Smooth muscle cell (in vitro differentiated cells): ENCODE measurements at regions not wholly inside any gene's neighbourhood (a gene's known extent, or its start where the extent isn't known, plus 50 kb on each side); places are given as distances from the start of the nearest gene placed in this dataset.

Source experiments
- DNase-seq: peaks from one replicate; lab custom pipeline; 2025; ENCODE audit not compliant: unreplicated experiment; lab: John Stamatoyannopoulos, UW
- H2AFZ ChIP-seq: fragments of 200-600 bp; sonication (generic); 2 replicates; pipeline ENCODE4 v1.6.0; 2016; ENCODE audit warnings: antibody characterized with exemption, low read depth, mild to moderate bottlenecking
- H3F3A ChIP-seq: fragments of 200-600 bp; sonication (generic); 2 replicates; pipeline ENCODE4 v1.6.0; 2017; ENCODE audit warnings: antibody characterized with exemption, low read depth
- H3K27ac ChIP-seq: fragments of 200-600 bp; sonication (generic); 2 replicates; pipeline ENCODE4 v1.5.1; 2016; ENCODE audit warnings: low read depth, mild to moderate bottlenecking
- H3K27me3 ChIP-seq: fragments of 200-600 bp; sonication (generic); 2 replicates; pipeline ENCODE4 v1.6.1; 2016; ENCODE audit warnings: low read depth, mild to moderate bottlenecking
- H3K36me3 ChIP-seq: fragments of 200-600 bp; sonication (generic); 2 replicates; pipeline ENCODE4 v1.5.1; 2016; ENCODE audit warnings: low read depth
- H3K4me1 ChIP-seq: fragments of 200-600 bp; sonication (generic); 2 replicates; pipeline ENCODE4 v1.5.1; 2016; ENCODE audit warnings: low read depth
- H3K4me2 ChIP-seq: fragments of 200-600 bp; sonication (generic); 2 replicates; pipeline ENCODE4 v1.6.0; 2016; ENCODE audit warnings: mild to moderate bottlenecking
- H3K4me3 ChIP-seq: fragments of 200-600 bp; sonication (generic); 2 replicates; pipeline ENCODE4 v1.5.1; 2016; ENCODE audit warnings: mild to moderate bottlenecking
- H3K79me2 ChIP-seq: fragments of 200-600 bp; sonication (generic); 2 replicates; pipeline ENCODE4 v1.6.0; 2016; ENCODE audit warnings: low read depth, mild to moderate bottlenecking
- H3K9ac ChIP-seq: fragments of 200-600 bp; sonication (generic); 2 replicates; pipeline ENCODE4 v1.6.0; 2016; ENCODE audit warnings: low read depth
- H3K9me3 ChIP-seq: fragments of 200-600 bp; sonication (generic); replicated peaks from 2 replicates; pipeline ENCODE4 v1.5.1; 2016; ENCODE audit warnings: low read depth
- H4K20me1 ChIP-seq: fragments of 200-600 bp; sonication (generic); 2 replicates; pipeline ENCODE4 v1.6.0; 2016; ENCODE audit warnings: low read depth
- CTCF ChIP-seq: fragments of 200-600 bp; sonication (generic); IDR thresholded peaks from 2 replicates; pipeline ENCODE4 v1.5.1; 2017; ENCODE audit warnings: borderline replicate concordance, mild to moderate bottlenecking, antibody characterized with exemption; ENCODE audit not compliant: insufficient read depth, poor library complexity, severe bottlenecking
- WGBS: methylation state at CpG from one replicate; pipeline ENCODE4 v1.1.7; 2016; ENCODE audit warnings: low lambda C conversion rate; 5-methylcytosine and 5-hydroxymethylcytosine counted together

DNA sequence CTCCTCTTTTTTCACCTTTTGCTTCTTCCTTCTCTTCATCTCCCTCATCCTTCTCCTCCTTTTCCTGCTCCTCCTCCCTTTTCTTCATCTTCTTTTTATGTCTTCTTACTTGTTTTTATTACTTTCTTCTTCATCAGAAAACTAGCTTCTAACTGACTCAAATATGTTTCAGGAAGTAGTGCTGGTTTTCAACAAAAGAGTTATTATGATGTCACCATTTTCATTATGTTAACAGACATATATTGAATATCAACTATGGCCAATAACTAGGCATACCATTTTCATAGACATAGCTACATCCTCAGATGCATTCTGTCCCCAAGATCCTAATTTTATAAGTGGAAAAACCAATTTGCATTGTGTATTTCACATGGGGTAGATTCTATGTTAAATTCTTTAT lies 252.9 kb upstream of the PAPPA start:
- H3K79me2 ChIP-seq: no peaks in the 10 kb centered on the region
- DNase-seq: no peak
- no peaks in the 10 kb centered on the region for H3K4me1 ChIP-seq
- no peaks in the 10 kb centered on the region for H3K36me3 ChIP-seq
- no peak overlapping the region for H3K4me2 ChIP-seq
- H3K9me3 ChIP-seq: no peaks in the 10 kb centered on the region
- TF ChIP-seq CTCF: no peak
- no peak overlapping the region for H3K4me3 ChIP-seq
- no peak overlapping the region for H3K9ac ChIP-seq
- no peaks in the 10 kb centered on the region for H3K27me3 ChIP-seq
- no peaks in the 10 kb centered on the region for H4K20me1 ChIP-seq
- no peak overlapping the region for H3K27ac ChIP-seq
- no peak overlapping the region for H2AFZ ChIP-seq
- H3F3A ChIP-seq: no peaks in the 10 kb centered on the region

DNA sequence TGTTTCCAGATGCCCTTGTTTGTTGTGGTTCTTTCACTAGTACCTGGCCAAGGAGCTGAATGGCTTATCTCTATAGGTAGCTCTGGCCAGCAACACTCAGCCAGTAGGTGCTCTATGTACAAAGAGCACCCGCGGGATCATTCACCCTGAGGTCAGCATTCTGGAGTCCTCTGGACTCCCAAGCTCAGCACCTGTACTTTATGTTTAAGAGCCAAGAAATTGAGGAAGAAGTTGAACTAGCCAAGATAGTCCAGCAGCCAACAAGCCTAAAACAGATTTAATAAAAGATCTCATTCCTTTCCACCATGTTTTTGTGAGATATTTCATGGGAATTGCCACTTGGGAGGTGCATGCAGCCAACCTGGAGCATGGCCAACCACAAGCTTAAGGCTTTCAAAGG lies 242.6 kb upstream of the PAPPA start:
- Histone ChIP-seq H3K4me2 (no peak overlapping the region), H3K79me2 (no peaks in the 10 kb centered on the region), H2AFZ (no peak overlapping the region), H3F3A (no peaks in the 10 kb centered on the region), H4K20me1 (no peaks in the 10 kb centered on the region), H3K4me1 (no peaks in the 10 kb centered on the region), H3K36me3 (no peaks in the 10 kb centered on the region), H3K4me3 (no peak overlapping the region), H3K9ac (no peak overlapping the region), H3K9me3 (no peaks in the 10 kb centered on the region), H3K27me3 (no peaks in the 10 kb centered on the region), H3K27ac (no peak overlapping the region)
- TF ChIP-seq CTCF: no peak
- no peak for DNase-seq
- WGBS: 95% methylated on average over 2 of the region's 2 CpGs

DNA sequence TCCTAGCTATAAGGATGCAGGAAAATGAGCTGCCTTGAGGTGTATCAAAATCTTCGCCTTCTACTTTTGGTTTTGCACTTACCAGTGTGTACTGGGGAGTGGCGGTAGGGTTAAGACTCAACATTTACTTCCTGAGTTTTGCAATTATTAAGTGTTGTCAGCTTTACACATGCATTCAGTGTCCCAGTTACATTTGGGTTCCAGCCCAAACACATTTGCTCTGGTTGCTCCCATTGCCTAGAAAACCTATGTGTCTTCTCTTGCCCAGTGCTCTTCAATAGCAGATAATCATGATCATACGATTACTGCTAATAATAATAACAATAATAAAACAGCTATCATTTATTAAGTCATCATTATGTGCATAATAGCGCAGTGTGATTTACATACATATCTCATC lies 241.5 kb upstream of the PAPPA start:
- no peak for DNase-seq
- H3F3A ChIP-seq: no peaks in the 10 kb centered on the region
- H3K4me2 ChIP-seq: no peak overlapping the region
- no peaks in the 10 kb centered on the region for H3K27me3 ChIP-seq
- H3K4me1 ChIP-seq: no peaks in the 10 kb centered on the region
- H3K27ac ChIP-seq: no peak overlapping the region
- no peak overlapping the region for H3K4me3 ChIP-seq
- H3K9me3 ChIP-seq: no peaks in the 10 kb centered on the region
- 98% methylated on average over 4 of the region's 4 CpGs for WGBS
- no peak overlapping the region for H2AFZ ChIP-seq
- H4K20me1 ChIP-seq: no peaks in the 10 kb centered on the region
- no peak for TF ChIP-seq CTCF
- no peaks in the 10 kb centered on the region for H3K36me3 ChIP-seq
- H3K79me2 ChIP-seq: no peaks in the 10 kb centered on the region
- no peak overlapping the region for H3K9ac ChIP-seq

GRCh38 chr9:115913696-115914095 lies 239.9 kb upstream of the PAPPA start:
- WGBS: 59% methylated on average over 3 of the region's 3 CpGs
- no peak for TF ChIP-seq CTCF
- no peak for DNase-seq

More at GRCh38 chr9:115913696-115914095, 239.9 kb upstream of the PAPPA start:
- Histone ChIP-seq H3K4me3 (no peak overlapping the region), H4K20me1 (no peaks in the 10 kb centered on the region), H2AFZ (peak overlapping the region; percentile 32), H3K9me3 (no peaks in the 10 kb centered on the region), H3K36me3 (no peaks in the 10 kb centered on the region), H3K79me2 (no peaks in the 10 kb centered on the region), H3K27ac (peak overlapping the region; percentile 1), H3K4me1 (no peaks in the 10 kb centered on the region), H3K4me2 (peak overlapping the region; percentile 6), H3K9ac (no peak overlapping the region), H3K27me3 (no peaks in the 10 kb centered on the region), H3F3A (no peaks in the 10 kb centered on the region)
